RWPE2 (cell line): ENCODE measurements at regions not wholly inside any gene's neighbourhood (a gene's known extent, or its start where the extent isn't known, plus 50 kb on each side); places are given as distances from the start of the nearest gene placed in this dataset.
"Not testable (repeated sequence)": the region's sequence is repeated elsewhere in the genome, so short reads cannot be mapped to it uniquely, and the experiment has no call there.

ENCODE experiments used
- ATAC-seq: fragments of 200-7000 bp; cut with Tn5 transposase; 3 replicates; pipeline ENCODE4 v1.9.1; 2021; ENCODE audit warnings: low read depth
- DNase-seq: peaks from one replicate; pipeline ENCODE4 v3.0.0-alpha.2; 2020; ENCODE audit warnings: low spot score
- H3K27ac ChIP-seq: fragments of 450-650 bp; 2 replicates; pipeline ENCODE4 v1.5.1; 2017; ENCODE audit warnings: mild to moderate bottlenecking; ENCODE audit not compliant: poor library complexity, severe bottlenecking
- H3K27me3 ChIP-seq: fragments of 250-450 bp; sonication (Bioruptor Pico); 2 replicates; pipeline ENCODE4 v1.5.1; 2021; ENCODE audit warnings: mild to moderate bottlenecking, moderate library complexity; ENCODE audit not compliant: insufficient read depth, poor library complexity, severe bottlenecking
- H3K36me3 ChIP-seq: fragments of 250-450 bp; sonication (Bioruptor Pico); 2 replicates; pipeline ENCODE4 v1.5.1; 2020; ENCODE audit warnings: low read depth, mild to moderate bottlenecking, moderate library complexity
- H3K4me1 ChIP-seq: fragments of 250-450 bp; sonication (Bioruptor Pico); 2 replicates; pipeline ENCODE4 v1.5.1; 2021; ENCODE audit warnings: mild to moderate bottlenecking, moderate library complexity; ENCODE audit not compliant: insufficient read depth, poor library complexity, severe bottlenecking
- H3K4me3 ChIP-seq: fragments of 250-450 bp; sonication (Bioruptor Pico); 2 replicates; pipeline ENCODE4 v1.5.1; 2021; ENCODE audit warnings: mild to moderate bottlenecking, moderate library complexity; ENCODE audit not compliant: severe bottlenecking
- H3K9me3 ChIP-seq: fragments of 250-450 bp; sonication (Bioruptor Pico); 2 replicates; pipeline ENCODE4 v1.5.1; 2021; ENCODE audit warnings: mild to moderate bottlenecking, moderate library complexity; ENCODE audit not compliant: severe bottlenecking
- CTCF ChIP-seq: fragments of 450-650 bp; IDR thresholded peaks from one replicate; pipeline ENCODE4 v1.5.1; 2017; ENCODE audit warnings: mild to moderate bottlenecking, moderate library complexity; ENCODE audit not compliant: poor library complexity, severe bottlenecking

- peaks cover 9% of the 10 kb centered on the region for H3K9me3 ChIP-seq
- DNase-seq, result no peak
- no peak for TF ChIP-seq CTCF
- H3K27me3 ChIP-seq, result no peaks in the 10 kb centered on the region
- H3K27ac ChIP-seq, result peak overlapping the region; percentile 15
- no peak for ATAC-seq
- peaks cover 16% of the 10 kb centered on the region for H3K4me1 ChIP-seq
- H3K36me3 ChIP-seq, result no peaks in the 10 kb centered on the region
- H3K4me3 ChIP-seq, result no peak overlapping the region
These were observed 161.4 kb downstream of the ZFP36L2 start for GRCh38 chr2:43065036-43065435.

DNA sequence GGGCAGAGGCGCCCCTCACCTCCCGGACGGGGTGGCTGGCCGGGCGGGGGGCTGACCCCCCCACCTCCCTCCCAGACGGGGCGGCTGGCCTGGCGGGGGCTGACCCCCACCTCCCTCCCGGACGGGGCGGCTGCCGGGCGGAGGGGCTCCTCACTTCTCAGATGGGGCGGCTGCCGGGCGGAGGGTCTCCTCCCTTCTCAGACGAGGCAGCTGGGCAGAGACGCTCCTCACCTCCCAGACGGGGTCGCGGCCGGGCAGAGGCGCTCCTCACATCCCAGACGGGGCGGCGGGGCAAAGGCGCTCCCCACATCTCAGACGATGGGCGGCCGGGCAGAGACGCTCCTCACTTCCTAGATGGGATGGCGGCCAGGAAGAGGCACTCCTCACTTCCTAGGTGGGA is 163.3 kb downstream of the ZFP36L2 start:
- ATAC-seq, DNase-seq, H3K4me1 ChIP-seq, H3K4me3 ChIP-seq, H3K36me3 ChIP-seq, H3K27ac ChIP-seq, H3K27me3 ChIP-seq, H3K9me3 ChIP-seq: not testable (repeated sequence)

DNA sequence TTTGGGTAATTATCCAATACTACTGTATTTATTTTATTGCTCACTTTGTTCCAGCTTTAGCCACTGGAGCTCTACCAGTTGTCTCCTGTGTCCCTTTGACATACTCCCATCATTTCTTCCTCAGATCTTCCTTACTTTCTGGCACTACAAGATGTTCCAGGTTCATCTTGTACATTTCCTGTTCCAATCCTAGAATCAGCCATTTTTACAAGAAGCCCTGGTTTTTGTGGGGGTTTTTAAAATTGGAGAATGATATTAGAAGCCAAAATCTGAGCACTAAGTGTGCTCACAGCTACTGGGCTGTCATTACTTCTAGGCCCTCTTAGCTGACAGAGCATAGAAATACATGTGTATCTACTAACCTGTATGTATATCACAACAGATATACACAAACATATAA is 164.3 kb downstream of the ZFP36L2 start:
- Histone ChIP-seq H3K36me3 (no peaks in the 10 kb centered on the region), H3K27me3 (no peaks in the 10 kb centered on the region), H3K4me1 (peaks cover 9% of the 10 kb centered on the region), H3K27ac (no peak overlapping the region), H3K4me3 (no peak overlapping the region), H3K9me3 (peaks cover 9% of the 10 kb centered on the region)
- no peak for TF ChIP-seq CTCF
- no peak for DNase-seq
- no peak for ATAC-seq

DNA sequence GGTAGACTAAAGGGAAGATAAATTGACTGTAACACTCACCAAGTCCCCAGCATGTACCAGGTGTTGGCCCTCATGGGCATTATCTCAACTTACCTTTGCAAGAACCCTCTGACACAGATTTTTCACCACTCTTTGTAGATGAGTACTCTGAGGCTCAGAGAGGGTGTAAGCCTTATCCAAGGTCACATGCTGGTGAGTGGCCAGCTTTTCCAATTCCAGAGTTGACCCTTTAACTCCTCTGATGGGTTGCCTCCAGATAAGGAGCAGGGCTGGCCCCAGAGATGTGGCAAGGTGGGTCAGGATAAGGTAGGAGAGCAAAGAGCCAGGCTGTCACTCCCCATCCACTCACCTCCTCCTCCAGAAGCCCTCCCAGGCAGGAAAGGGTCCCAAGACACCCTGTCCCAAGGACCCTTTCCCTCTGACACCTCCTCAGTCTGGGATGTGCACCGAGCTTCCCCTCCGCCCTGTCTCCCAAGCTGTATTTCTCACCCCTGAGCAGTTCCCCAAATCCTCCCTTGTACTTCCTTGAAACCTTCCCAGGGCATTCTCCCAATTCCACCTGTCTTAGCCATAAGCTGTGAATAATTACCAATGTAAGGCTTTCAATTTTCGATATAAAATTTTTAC is 165.9 kb downstream of the ZFP36L2 start:
- H3K4me1 ChIP-seq, result peaks cover 13% of the 10 kb centered on the region
- H3K27ac ChIP-seq, result peak overlapping the region; percentile 45
- DNase-seq (no peak), ATAC-seq (no peak)
- no peak overlapping the region for H3K4me3 ChIP-seq
- H3K27me3 ChIP-seq, result no peaks in the 10 kb centered on the region
- no peaks in the 10 kb centered on the region for H3K36me3 ChIP-seq
- TF ChIP-seq CTCF, result no peak
- peaks cover 9% of the 10 kb centered on the region for H3K9me3 ChIP-seq

- ATAC-seq (peak; percentile 90), DNase-seq (no peak)
- Histone ChIP-seq H3K4me1 (peaks cover 13% of the 10 kb centered on the region), H3K27ac (peak overlapping the region; percentile 45), H3K36me3 (no peaks in the 10 kb centered on the region), H3K27me3 (no peaks in the 10 kb centered on the region), H3K9me3 (peaks cover 9% of the 10 kb centered on the region), H3K4me3 (no peak overlapping the region)
- TF ChIP-seq CTCF, result no peak
These were observed 167.1 kb downstream of the ZFP36L2 start for GRCh38 chr2:43059183-43059897.
